Cerebellar cortex (tissue), 1 donor: ENCODE measurements at regions not wholly inside any gene's neighbourhood (a gene's known extent, or its start where the extent isn't known, plus 50 kb on each side); places are given as distances from the start of the nearest gene placed in this dataset.

ENCODE experiments used
- DNase-seq: peaks from one replicate; pipeline ENCODE4 v3.0.0-alpha.2; 2015; ENCODE audit warnings: low spot score

- no peak for DNase-seq
Observed at GRCh38 chr21:39055167-39055767, 128.0 kb downstream of the PSMG1 start.

GRCh38 chr21:39054066-39054465 is 129.2 kb downstream of the PSMG1 start:
- DNase-seq, result no peak

- no peak for DNase-seq
Observed at GRCh38 chr21:39053126-39053525, 130.1 kb downstream of the PSMG1 start.

- DNase-seq, result no peak
Observed at GRCh38 chr21:39052718-39053117, 130.5 kb downstream of the PSMG1 start.

- no peak for DNase-seq
Observed at GRCh38 chr21:39051588-39051949, 131.7 kb downstream of the PSMG1 start.

- no peak for DNase-seq
Observed at GRCh38 chr21:39050841-39051587, 132.2 kb downstream of the PSMG1 start.

- DNase-seq, result no peak
Observed at GRCh38 chr21:39048574-39048973, 134.7 kb downstream of the PSMG1 start.

GRCh38 chr21:39048064-39048463 is 135.2 kb downstream of the PSMG1 start:
- no peak for DNase-seq

GRCh38 chr21:39047046-39047445 is 136.2 kb downstream of the PSMG1 start:
- DNase-seq, result no peak

- DNase-seq, result no peak
Observed at GRCh38 chr21:39046236-39046916, 136.9 kb downstream of the PSMG1 start.

- no peak for DNase-seq
Observed at GRCh38 chr21:39041816-39042215, 141.4 kb downstream of the PSMG1 start.

- DNase-seq, result no peak
Observed at GRCh38 chr21:39040494-39041110, 142.6 kb downstream of the PSMG1 start.

GRCh38 chr21:39037807-39038405 is 145.3 kb downstream of the PSMG1 start:
- DNase-seq, result no peak

GRCh38 chr21:39036581-39036980 is 146.7 kb downstream of the PSMG1 start:
- no peak for DNase-seq

- no peak for DNase-seq
Observed at GRCh38 chr21:39034590-39035536, 148.4 kb downstream of the PSMG1 start.

GRCh38 chr21:39033878-39034589 is 149.2 kb downstream of the PSMG1 start:
- no peak for DNase-seq

GRCh38 chr21:39029900-39030884 is 153.1 kb downstream of the PSMG1 start:
- no peak for DNase-seq

- no peak for DNase-seq
Observed at GRCh38 chr21:39029086-39029755, 154.0 kb downstream of the PSMG1 start.

GRCh38 chr21:39025198-39025597 is 158.1 kb downstream of the PSMG1 start:
- DNase-seq, result no peak
